C4-2B (cell line): ENCODE measurements at regions not wholly inside any gene's neighbourhood (a gene's known extent, or its start where the extent isn't known, plus 50 kb on each side); places are given as distances from the start of the nearest gene placed in this dataset.
"Not testable (repeated sequence)": the region's sequence is repeated elsewhere in the genome, so short reads cannot be mapped to it uniquely, and the experiment has no call there.

Source experiments
- H3K27ac ChIP-seq: fragments of 450-650 bp; 2 replicates; pipeline ENCODE4 v1.5.1; 2017
- CTCF ChIP-seq: fragments of 450-650 bp; conservative IDR thresholded peaks from 2 replicates; pipeline ENCODE4 v1.5.1; 2017; ENCODE audit warnings: mild to moderate bottlenecking
- ZFX ChIP-seq: fragments of 450-650 bp; IDR thresholded peaks from 2 replicates; pipeline ENCODE4 v1.6.1; 2017

- TF ChIP-seq CTCF, result no peak
- no peak for TF ChIP-seq ZFX
- H3K27ac ChIP-seq, result no peak overlapping the region
Measured at GRCh38 chr5:175335691-175336090, 108.3 kb downstream of the DRD1 start.

- H3K27ac ChIP-seq, result not testable (repeated sequence)
Measured at GRCh38 chr5:175331173-175332036, 112.6 kb downstream of the DRD1 start.

- H3K27ac ChIP-seq, result no peak overlapping the region
Measured at GRCh38 chr5:175329976-175330375, 114.0 kb downstream of the DRD1 start.

GRCh38 chr5:175328687-175329086 is 115.3 kb downstream of the DRD1 start:
- no peak for TF ChIP-seq ZFX
- no peak for TF ChIP-seq CTCF
- H3K27ac ChIP-seq, result no peak overlapping the region

More at GRCh38 chr5:175329976-175330375, 114.0 kb downstream of the DRD1 start:
- TF ChIP-seq ZFX (no peak), CTCF (no peak)

GRCh38 chr5:175328176-175328575 is 115.8 kb downstream of the DRD1 start:
- H3K27ac ChIP-seq, result no peak overlapping the region
- TF ChIP-seq ZFX (no peak), CTCF (no peak)

- TF ChIP-seq ZFX (no peak), CTCF (no peak)
- H3K27ac ChIP-seq, result no peak overlapping the region
Measured at GRCh38 chr5:175325681-175326080, 118.3 kb downstream of the DRD1 start.

- no peak overlapping the region for H3K27ac ChIP-seq
Measured at GRCh38 chr5:175321927-175322532, 122.0 kb downstream of the DRD1 start.

More at GRCh38 chr5:175321927-175322532, 122.0 kb downstream of the DRD1 start:
- TF ChIP-seq ZFX, result no peak
- no peak for TF ChIP-seq CTCF
